WI38 (cell line): ENCODE measurements at regions not wholly inside any gene's neighbourhood (a gene's known extent, or its start where the extent isn't known, plus 50 kb on each side); places are given as distances from the start of the nearest gene placed in this dataset.

Experiments used
- H3K4me3 ChIP-seq: 2 replicates; pipeline ENCODE4 v1.5.1; 2011; ENCODE audit warnings: low read depth, mild to moderate bottlenecking, control low read depth, low read length
- TF ChIP-seq, protein P1 (sequence below): IDR thresholded peaks from 2 replicates; pipeline ENCODE4 v1.5.1; 2012; ENCODE audit warnings: low read depth, mild to moderate bottlenecking, control low read depth, low read length

DNA sequence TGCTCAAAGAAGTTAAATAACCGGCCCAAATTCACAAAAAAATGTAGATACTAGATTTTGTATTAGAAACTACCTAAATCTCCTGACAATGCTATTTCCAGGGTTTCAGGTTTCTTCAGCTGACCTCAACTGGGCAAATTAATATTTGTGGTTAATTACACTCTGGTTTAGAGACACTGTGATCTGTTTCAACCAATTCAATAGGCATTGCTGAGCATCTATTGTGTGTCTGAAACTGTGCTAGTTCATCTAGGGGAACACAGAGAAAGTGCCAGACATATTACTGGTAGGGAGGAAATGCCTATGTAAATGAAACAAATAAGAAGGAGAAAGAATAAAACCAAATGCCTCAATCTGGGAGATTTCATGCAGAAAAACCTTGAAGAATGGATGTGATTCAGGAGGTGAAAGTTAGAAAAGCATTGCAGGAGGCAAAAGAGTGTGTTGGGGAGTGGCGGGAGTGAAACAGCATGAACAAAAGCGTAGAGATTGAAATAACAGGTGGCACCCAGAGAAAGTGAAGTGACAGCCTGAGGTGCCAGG, 51.3 kb upstream of the IVNS1ABP start:
- no peak overlapping the region for H3K4me3 ChIP-seq
- TF ChIP-seq, protein P1, sequence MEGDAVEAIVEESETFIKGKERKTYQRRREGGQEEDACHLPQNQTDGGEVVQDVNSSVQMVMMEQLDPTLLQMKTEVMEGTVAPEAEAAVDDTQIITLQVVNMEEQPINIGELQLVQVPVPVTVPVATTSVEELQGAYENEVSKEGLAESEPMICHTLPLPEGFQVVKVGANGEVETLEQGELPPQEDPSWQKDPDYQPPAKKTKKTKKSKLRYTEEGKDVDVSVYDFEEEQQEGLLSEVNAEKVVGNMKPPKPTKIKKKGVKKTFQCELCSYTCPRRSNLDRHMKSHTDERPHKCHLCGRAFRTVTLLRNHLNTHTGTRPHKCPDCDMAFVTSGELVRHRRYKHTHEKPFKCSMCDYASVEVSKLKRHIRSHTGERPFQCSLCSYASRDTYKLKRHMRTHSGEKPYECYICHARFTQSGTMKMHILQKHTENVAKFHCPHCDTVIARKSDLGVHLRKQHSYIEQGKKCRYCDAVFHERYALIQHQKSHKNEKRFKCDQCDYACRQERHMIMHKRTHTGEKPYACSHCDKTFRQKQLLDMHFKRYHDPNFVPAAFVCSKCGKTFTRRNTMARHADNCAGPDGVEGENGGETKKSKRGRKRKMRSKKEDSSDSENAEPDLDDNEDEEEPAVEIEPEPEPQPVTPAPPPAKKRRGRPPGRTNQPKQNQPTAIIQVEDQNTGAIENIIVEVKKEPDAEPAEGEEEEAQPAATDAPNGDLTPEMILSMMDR = no peak

DNA sequence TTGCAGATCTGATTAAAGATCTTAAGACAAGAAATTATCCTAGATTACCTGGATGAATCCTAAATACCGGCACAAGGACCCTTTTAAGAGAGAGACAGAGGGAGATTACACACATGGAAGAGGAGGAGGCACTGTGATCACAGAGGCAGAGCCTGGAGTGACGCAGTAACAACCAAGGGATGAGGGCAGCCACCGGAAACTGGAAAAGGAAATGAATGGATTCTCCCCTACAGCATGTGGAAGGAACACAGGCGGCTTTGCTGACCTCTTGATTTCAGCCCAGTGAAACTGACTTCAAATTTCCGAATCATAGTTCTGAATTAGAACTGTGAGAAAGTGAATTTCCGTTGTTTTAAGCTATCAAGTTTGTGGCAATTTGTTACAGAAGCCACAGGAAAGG, 50.2 kb upstream of the IVNS1ABP start:
- TF ChIP-seq, protein P1 = no peak
- no peak overlapping the region for H3K4me3 ChIP-seq
